ENCODE measurements at regions not wholly inside any gene's neighbourhood (a gene's known extent, or its start where the extent isn't known, plus 50 kb on each side); places are given as distances from the start of the nearest gene placed in this dataset.
"Not testable (repeated sequence)": the region's sequence is repeated elsewhere in the genome, so short reads cannot be mapped to it uniquely, and the experiment has no call there.

GRCh38 chr13:22871231-22871630 is 309.5 kb upstream of the SGCG start:
- H3K27me3 ChIP-seq (ENCODE audit: low read depth, low read length): no peaks in the 10 kb centered on the region
- H3K4me1 ChIP-seq (ENCODE audit: control insufficient read depth in 1 of 2, insufficient read depth in 2 of 2, low read length in 2 of 2): no peaks in the 10 kb centered on the region
- H3K36me3 ChIP-seq (ENCODE audit: control insufficient read depth in 1 of 2, insufficient read depth in 2 of 2, low read length in 2 of 2): no peaks in the 10 kb centered on the region
- no peak overlapping the region for H3K4me3 ChIP-seq (ENCODE audit: low read depth in 1 of 2, low read length in 2 of 2)
- H3K27ac ChIP-seq (ENCODE audit: low read length): no peak overlapping the region
- no peaks in the 10 kb centered on the region for H3K9me3 ChIP-seq (ENCODE audit: control insufficient read depth in 1 of 2, low read length in 2 of 2)

- H3K27ac ChIP-seq (ENCODE audit: low read length): no peak overlapping the region
- no peaks in the 10 kb centered on the region for H3K9me3 ChIP-seq (ENCODE audit: control insufficient read depth in 1 of 2, low read length in 2 of 2)
- H3K27me3 ChIP-seq (ENCODE audit: low read depth, low read length): no peaks in the 10 kb centered on the region
- H3K36me3 ChIP-seq (ENCODE audit: control insufficient read depth in 1 of 2, insufficient read depth in 2 of 2, low read length in 2 of 2): no peaks in the 10 kb centered on the region
- H3K4me1 ChIP-seq (ENCODE audit: control insufficient read depth in 1 of 2, insufficient read depth in 2 of 2, low read length in 2 of 2): no peaks in the 10 kb centered on the region
- no peak overlapping the region for H3K4me3 ChIP-seq (ENCODE audit: low read depth in 1 of 2, low read length in 2 of 2)
Observed at GRCh38 chr13:22874839-22875238, 305.9 kb upstream of the SGCG start.

GRCh38 chr13:22877421-22877820 is 303.4 kb upstream of the SGCG start:
- Histone ChIP-seq H3K9me3 (ENCODE audit: control insufficient read depth in 1 of 2, low read length in 2 of 2) (no peaks in the 10 kb centered on the region), H3K4me3 (ENCODE audit: low read depth in 1 of 2, low read length in 2 of 2) (no peak overlapping the region), H3K27ac (ENCODE audit: low read length) (no peak overlapping the region), H3K27me3 (ENCODE audit: low read depth, low read length) (no peaks in the 10 kb centered on the region), H3K4me1 (ENCODE audit: control insufficient read depth in 1 of 2, insufficient read depth in 2 of 2, low read length in 2 of 2) (no peaks in the 10 kb centered on the region), H3K36me3 (ENCODE audit: control insufficient read depth in 1 of 2, insufficient read depth in 2 of 2, low read length in 2 of 2) (no peaks in the 10 kb centered on the region)

- no peaks in the 10 kb centered on the region for H3K36me3 ChIP-seq (ENCODE audit: control insufficient read depth in 1 of 2, insufficient read depth in 2 of 2, low read length in 2 of 2)
- H3K27ac ChIP-seq (ENCODE audit: low read length): no peak overlapping the region
- H3K4me3 ChIP-seq (ENCODE audit: low read depth in 1 of 2, low read length in 2 of 2): no peak overlapping the region
- no peaks in the 10 kb centered on the region for H3K9me3 ChIP-seq (ENCODE audit: control insufficient read depth in 1 of 2, low read length in 2 of 2)
- H3K4me1 ChIP-seq (ENCODE audit: control insufficient read depth in 1 of 2, insufficient read depth in 2 of 2, low read length in 2 of 2): no peaks in the 10 kb centered on the region
- H3K27me3 ChIP-seq (ENCODE audit: low read depth, low read length): no peaks in the 10 kb centered on the region
Observed at GRCh38 chr13:22880741-22881720, 299.7 kb upstream of the SGCG start.

- H3K4me3 ChIP-seq (ENCODE audit: low read depth in 1 of 2, low read length in 2 of 2); H3K9me3 ChIP-seq (ENCODE audit: control insufficient read depth in 1 of 2, low read length in 2 of 2); H3K27ac ChIP-seq (ENCODE audit: low read length); H3K27me3 ChIP-seq (ENCODE audit: low read depth, low read length); H3K36me3 ChIP-seq (ENCODE audit: control insufficient read depth in 1 of 2, insufficient read depth in 2 of 2, low read length in 2 of 2); H3K4me1 ChIP-seq (ENCODE audit: control insufficient read depth in 1 of 2, insufficient read depth in 2 of 2, low read length in 2 of 2): not testable (repeated sequence)
Observed at GRCh38 chr13:22881721-22882608, 298.8 kb upstream of the SGCG start.

- H3K9me3 ChIP-seq (ENCODE audit: control insufficient read depth in 1 of 2, low read length in 2 of 2): no peaks in the 10 kb centered on the region
- H3K4me3 ChIP-seq (ENCODE audit: low read depth in 1 of 2, low read length in 2 of 2): no peak overlapping the region
- H3K27ac ChIP-seq (ENCODE audit: low read length): no peak overlapping the region
- no peaks in the 10 kb centered on the region for H3K4me1 ChIP-seq (ENCODE audit: control insufficient read depth in 1 of 2, insufficient read depth in 2 of 2, low read length in 2 of 2)
- H3K36me3 ChIP-seq (ENCODE audit: control insufficient read depth in 1 of 2, insufficient read depth in 2 of 2, low read length in 2 of 2): no peaks in the 10 kb centered on the region
- H3K27me3 ChIP-seq (ENCODE audit: low read depth, low read length): no peaks in the 10 kb centered on the region
Observed at GRCh38 chr13:22883262-22883840, 297.4 kb upstream of the SGCG start.

GRCh38 chr13:22883956-22884355 is 296.8 kb upstream of the SGCG start:
- Histone ChIP-seq H3K9me3 (ENCODE audit: control insufficient read depth in 1 of 2, low read length in 2 of 2) (no peaks in the 10 kb centered on the region), H3K27me3 (ENCODE audit: low read depth, low read length) (no peaks in the 10 kb centered on the region), H3K27ac (ENCODE audit: low read length) (no peak overlapping the region), H3K4me3 (ENCODE audit: low read depth in 1 of 2, low read length in 2 of 2) (no peak overlapping the region), H3K36me3 (ENCODE audit: control insufficient read depth in 1 of 2, insufficient read depth in 2 of 2, low read length in 2 of 2) (no peaks in the 10 kb centered on the region), H3K4me1 (ENCODE audit: control insufficient read depth in 1 of 2, insufficient read depth in 2 of 2, low read length in 2 of 2) (no peaks in the 10 kb centered on the region)

GRCh38 chr13:22886061-22886460 is 294.7 kb upstream of the SGCG start:
- H3K9me3 ChIP-seq (ENCODE audit: control insufficient read depth in 1 of 2, low read length in 2 of 2); H3K36me3 ChIP-seq (ENCODE audit: control insufficient read depth in 1 of 2, insufficient read depth in 2 of 2, low read length in 2 of 2); H3K27me3 ChIP-seq (ENCODE audit: low read depth, low read length); H3K27ac ChIP-seq (ENCODE audit: low read length); H3K4me1 ChIP-seq (ENCODE audit: control insufficient read depth in 1 of 2, insufficient read depth in 2 of 2, low read length in 2 of 2); H3K4me3 ChIP-seq (ENCODE audit: low read depth in 1 of 2, low read length in 2 of 2): not testable (repeated sequence)

- H3K4me3 ChIP-seq (ENCODE audit: low read depth in 1 of 2, low read length in 2 of 2); H3K27ac ChIP-seq (ENCODE audit: low read length); H3K9me3 ChIP-seq (ENCODE audit: control insufficient read depth in 1 of 2, low read length in 2 of 2); H3K27me3 ChIP-seq (ENCODE audit: low read depth, low read length); H3K36me3 ChIP-seq (ENCODE audit: control insufficient read depth in 1 of 2, insufficient read depth in 2 of 2, low read length in 2 of 2); H3K4me1 ChIP-seq (ENCODE audit: control insufficient read depth in 1 of 2, insufficient read depth in 2 of 2, low read length in 2 of 2): not testable (repeated sequence)
Observed at GRCh38 chr13:22889376-22889775, 291.4 kb upstream of the SGCG start.

GRCh38 chr13:22893204-22893603 is 287.6 kb upstream of the SGCG start:
- H3K27me3 ChIP-seq (ENCODE audit: low read depth, low read length): no peaks in the 10 kb centered on the region

GRCh38 chr13:22893777-22894176 is 287.0 kb upstream of the SGCG start:
- Histone ChIP-seq H3K9me3 (ENCODE audit: control insufficient read depth in 1 of 2, low read length in 2 of 2) (no peaks in the 10 kb centered on the region), H3K4me1 (ENCODE audit: control insufficient read depth in 1 of 2, insufficient read depth in 2 of 2, low read length in 2 of 2) (no peaks in the 10 kb centered on the region), H3K36me3 (ENCODE audit: control insufficient read depth in 1 of 2, insufficient read depth in 2 of 2, low read length in 2 of 2) (no peaks in the 10 kb centered on the region), H3K27ac (ENCODE audit: low read length) (no peak overlapping the region), H3K4me3 (ENCODE audit: low read depth in 1 of 2, low read length in 2 of 2) (no peak overlapping the region), H3K27me3 (ENCODE audit: low read depth, low read length) (no peaks in the 10 kb centered on the region)

More at GRCh38 chr13:22893204-22893603, 287.6 kb upstream of the SGCG start:
- Histone ChIP-seq H3K4me3 (ENCODE audit: low read depth in 1 of 2, low read length in 2 of 2) (no peak overlapping the region), H3K4me1 (ENCODE audit: control insufficient read depth in 1 of 2, insufficient read depth in 2 of 2, low read length in 2 of 2) (no peaks in the 10 kb centered on the region), H3K27ac (ENCODE audit: low read length) (no peak overlapping the region), H3K36me3 (ENCODE audit: control insufficient read depth in 1 of 2, insufficient read depth in 2 of 2, low read length in 2 of 2) (no peaks in the 10 kb centered on the region), H3K9me3 (ENCODE audit: control insufficient read depth in 1 of 2, low read length in 2 of 2) (no peaks in the 10 kb centered on the region)
